Naive thymus-derived CD8-positive, alpha-beta T cell (primary cell): ENCODE measurements at regions not wholly inside any gene's neighbourhood (a gene's known extent, or its start where the extent isn't known, plus 50 kb on each side); places are given as distances from the start of the nearest gene placed in this dataset.

ENCODE experiments used
- ATAC-seq, 2 donors: fragments of 150-1000 bp; cut with Tn5 transposase in 1 of 2; sonication (Bioruptor Pico), chemical (Tn5 transposase) in 1 of 2; 1 replicate in 1 of 2; 2 replicates in 1 of 2; pipeline ENCODE4 v1.10.0; 2021; ENCODE audit warnings: mild to moderate bottlenecking in 2 of 2, moderate library complexity in 2 of 2
- POLR2A ChIA-PET: fragments of 350-600 bp; sonication (Branson Sonifier 250); formaldehyde crosslinking; loops from one replicate; lab custom pipeline; 2021; ENCODE audit warnings: antibody characterized with exemption; lab: Charles Lee
- DNase-seq, 10 donors: peaks; one replicate each; pipeline versions ENCODE4 v3.0.0 to v3.0.0-alpha.2; 2020 to 2022
- H3K27ac Mint-ChIP-seq, 10 donors: one replicate each; pipeline ENCODE4 v1.8.0; 2020 to 2022; ENCODE audit warnings: mild to moderate bottlenecking in 10 of 10, mixed read lengths in 10 of 10, moderate library complexity in 4 of 10, inconsistent platforms in 1 of 10
- H3K27me3 Mint-ChIP-seq, 5 donors: one replicate each; pipeline ENCODE4 v1.8.0; 2021 to 2022; ENCODE audit warnings: mixed read lengths in 5 of 5
- H3K36me3 Mint-ChIP-seq, 3 donors: one replicate each; pipeline ENCODE4 v1.8.0; 2020 to 2022; ENCODE audit warnings: mixed read lengths in 3 of 3, mild to moderate bottlenecking in 2 of 3, inconsistent platforms in 1 of 3
- H3K4me1 Mint-ChIP-seq, 4 donors: one replicate each; pipeline ENCODE4 v1.8.0; 2021 to 2022; ENCODE audit warnings: mixed read lengths in 4 of 4
- H3K4me3 Mint-ChIP-seq, 10 donors: one replicate each; pipeline ENCODE4 v1.8.0; 2020 to 2022; ENCODE audit warnings: mild to moderate bottlenecking in 10 of 10, mixed read lengths in 10 of 10, moderate library complexity in 6 of 10, inconsistent platforms in 1 of 10
- H3K9me3 Mint-ChIP-seq, 9 donors: one replicate each; pipeline ENCODE4 v1.8.0; 2020 to 2022; ENCODE audit warnings: mixed read lengths in 9 of 9, mild to moderate bottlenecking in 3 of 9, inconsistent platforms in 1 of 9, moderate library complexity in 1 of 9

DNA sequence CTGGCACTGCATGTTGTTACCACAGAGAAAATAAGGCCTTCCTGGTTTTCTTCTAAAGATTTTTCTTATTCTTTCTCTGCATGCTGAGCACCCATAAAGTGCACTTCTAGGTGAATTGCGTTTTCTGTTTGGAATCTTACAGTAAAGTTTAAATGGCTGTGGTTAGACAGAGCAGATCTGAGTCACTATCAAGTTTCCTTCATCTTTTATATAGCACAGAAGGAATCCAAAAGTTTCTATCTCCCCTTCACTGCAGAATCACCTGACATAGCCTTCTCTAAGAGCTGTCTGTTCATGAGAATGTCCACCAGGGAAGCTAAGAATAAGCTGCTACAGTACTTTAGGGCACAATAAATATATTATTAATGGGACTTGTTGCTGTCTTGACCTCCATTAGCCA is 455.5 kb upstream of the FAM241A start:
- POLR2A ChIA-PET, result no interaction called here
- peaks cover 0 to 16% (median 0%) of the 10 kb centered on the region in 9 donors for H3K9me3 Mint-ChIP-seq
- ATAC-seq, result no peak

GRCh38 chr4:111693758-111694157 is 451.5 kb upstream of the FAM241A start:
- no peak for DNase-seq
- POLR2A ChIA-PET, result no interaction called here
- no peak for ATAC-seq
- H3K9me3 Mint-ChIP-seq, result peaks cover 0 to 16% (median 0%) of the 10 kb centered on the region in 9 donors
- no peaks in the 10 kb centered on the region for H3K36me3 Mint-ChIP-seq
- H3K4me1 Mint-ChIP-seq, result no peaks in the 10 kb centered on the region
- H3K4me3 Mint-ChIP-seq, result no peak overlapping the region
- H3K27me3 Mint-ChIP-seq, result peaks cover 0 to 4% (median 0%) of the 10 kb centered on the region in 5 donors
- H3K27ac Mint-ChIP-seq, result no peak overlapping the region

More for the DNA sequence above, 455.5 kb upstream of the FAM241A start:
- Mint-ChIP-seq H3K4me1 (no peaks in the 10 kb centered on the region), H3K27me3 (peaks cover 0 to 4% (median 0%) of the 10 kb centered on the region in 5 donors), H3K4me3 (no peak overlapping the region), H3K27ac (no peak overlapping the region), H3K36me3 (no peaks in the 10 kb centered on the region)
- no peak for DNase-seq

GRCh38 chr4:111695677-111696076 is 449.6 kb upstream of the FAM241A start:
- no peak overlapping the region for H3K27ac Mint-ChIP-seq
- H3K4me1 Mint-ChIP-seq, result no peaks in the 10 kb centered on the region
- ATAC-seq (no peak), DNase-seq (no peak)
- H3K9me3 Mint-ChIP-seq, result peaks cover 0 to 16% (median 0%) of the 10 kb centered on the region in 9 donors
- H3K36me3 Mint-ChIP-seq, result no peaks in the 10 kb centered on the region
- POLR2A ChIA-PET, result no interaction called here
- no peak overlapping the region for H3K4me3 Mint-ChIP-seq
- peaks cover 0 to 4% (median 0%) of the 10 kb centered on the region in 5 donors for H3K27me3 Mint-ChIP-seq

DNA sequence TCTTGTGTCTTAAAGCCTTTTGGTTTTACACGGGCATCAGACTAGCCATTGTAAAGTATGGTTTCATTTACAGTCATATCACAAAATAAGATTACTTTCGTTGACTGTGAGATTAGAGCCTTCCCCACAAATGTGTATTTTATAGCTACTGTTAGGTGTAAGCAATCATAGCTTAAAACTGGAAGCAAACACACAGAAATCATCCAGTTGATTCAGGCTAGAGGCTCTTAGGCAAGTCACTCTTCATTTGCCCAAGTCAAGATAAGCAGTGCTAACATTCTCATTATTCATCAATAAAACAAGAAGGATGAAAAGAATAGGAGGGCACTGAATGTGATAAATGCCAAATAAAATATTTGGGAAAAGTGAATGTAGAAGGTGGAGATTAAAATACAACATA is 448.7 kb upstream of the FAM241A start:
- H3K9me3 Mint-ChIP-seq, result peaks cover 0 to 10% (median 0%) of the 10 kb centered on the region in 9 donors
- H3K4me1 Mint-ChIP-seq, result no peaks in the 10 kb centered on the region
- no peak overlapping the region for H3K27ac Mint-ChIP-seq
- ATAC-seq, result no peak
- H3K27me3 Mint-ChIP-seq, result peaks cover 0 to 4% (median 0%) of the 10 kb centered on the region in 5 donors
- H3K4me3 Mint-ChIP-seq, result no peak overlapping the region
- no peaks in the 10 kb centered on the region for H3K36me3 Mint-ChIP-seq
- no peak for DNase-seq
- POLR2A ChIA-PET, result no interaction called here

- peaks cover 0 to 1% (median 0%) of the 10 kb centered on the region in 5 donors for H3K27me3 Mint-ChIP-seq
- DNase-seq, result no peak
- peaks cover 0 to 2% (median 0%) of the 10 kb centered on the region in 9 donors for H3K9me3 Mint-ChIP-seq
- no peak for ATAC-seq
- H3K36me3 Mint-ChIP-seq, result no peaks in the 10 kb centered on the region
- no peak overlapping the region for H3K27ac Mint-ChIP-seq
- no peaks in the 10 kb centered on the region for H3K4me1 Mint-ChIP-seq
- POLR2A ChIA-PET, result no interaction called here
- H3K4me3 Mint-ChIP-seq, result no peak overlapping the region
Measured at GRCh38 chr4:111697176-111697942, 447.9 kb upstream of the FAM241A start.

GRCh38 chr4:111698361-111698760 is 446.9 kb upstream of the FAM241A start:
- Mint-ChIP-seq H3K4me1 (no peaks in the 10 kb centered on the region), H3K27ac (no peak overlapping the region), H3K4me3 (no peak overlapping the region), H3K9me3 (peaks cover 0 to 2% (median 0%) of the 10 kb centered on the region in 9 donors), H3K27me3 (peaks cover 0 to 1% (median 0%) of the 10 kb centered on the region in 5 donors), H3K36me3 (no peaks in the 10 kb centered on the region)
- ATAC-seq (no peak), DNase-seq (no peak)
- POLR2A ChIA-PET, result no interaction called here

DNA sequence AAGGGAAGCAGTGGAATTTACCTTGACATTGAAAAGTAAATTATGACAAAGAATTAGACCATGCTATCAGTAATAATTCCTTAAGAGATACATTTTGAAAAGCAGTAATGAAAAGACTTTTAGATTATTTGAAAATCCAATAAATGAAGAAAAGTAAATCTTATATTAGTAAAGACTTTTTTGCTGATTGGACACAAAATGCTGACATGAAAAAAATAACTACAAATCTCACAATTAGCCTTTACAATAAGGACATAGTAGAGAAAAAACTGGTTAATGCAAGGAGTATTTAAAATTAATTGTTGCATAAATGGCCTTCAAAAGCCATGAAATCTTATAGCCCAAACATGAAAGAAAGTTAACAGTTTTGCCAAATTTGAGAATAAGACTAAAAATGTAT is 446.1 kb upstream of the FAM241A start:
- POLR2A ChIA-PET, result no interaction called here
- H3K4me3 Mint-ChIP-seq, result no peak overlapping the region
- DNase-seq (no peak), ATAC-seq (no peak)
- H3K4me1 Mint-ChIP-seq, result no peaks in the 10 kb centered on the region
- peaks cover 0 to 1% (median 0%) of the 10 kb centered on the region in 5 donors for H3K27me3 Mint-ChIP-seq
- H3K9me3 Mint-ChIP-seq, result peaks cover 0 to 3% (median 0%) of the 10 kb centered on the region in 9 donors
- no peaks in the 10 kb centered on the region for H3K36me3 Mint-ChIP-seq
- no peak overlapping the region for H3K27ac Mint-ChIP-seq

DNA sequence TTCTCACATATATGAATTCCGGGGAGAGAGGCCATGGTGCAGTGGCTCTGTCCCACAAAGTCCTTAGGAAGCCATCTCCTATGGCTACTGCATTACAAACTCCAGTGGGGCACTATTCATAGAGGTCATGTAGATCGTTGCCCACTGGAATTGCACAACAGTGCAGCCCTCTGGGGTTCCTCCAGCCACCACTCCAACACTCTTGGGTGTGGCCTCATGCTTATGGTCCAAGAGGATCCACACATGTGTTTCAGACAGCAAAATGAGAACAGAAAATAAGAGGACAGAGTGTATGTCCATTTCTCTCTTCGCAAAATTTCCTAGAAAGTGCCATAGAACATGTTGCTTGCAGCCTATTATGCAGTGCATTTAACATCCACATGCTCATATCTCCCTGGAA is 444.2 kb upstream of the FAM241A start:
- no peak for DNase-seq
- Mint-ChIP-seq H3K27ac (no peak overlapping the region), H3K36me3 (no peaks in the 10 kb centered on the region), H3K4me1 (no peaks in the 10 kb centered on the region), H3K4me3 (no peak overlapping the region), H3K9me3 (peaks cover 0 to 2% (median 0%) of the 10 kb centered on the region in 9 donors), H3K27me3 (peaks cover 0 to 1% (median 0%) of the 10 kb centered on the region in 5 donors)
- POLR2A ChIA-PET, result no interaction called here
- ATAC-seq, result no peak

DNA sequence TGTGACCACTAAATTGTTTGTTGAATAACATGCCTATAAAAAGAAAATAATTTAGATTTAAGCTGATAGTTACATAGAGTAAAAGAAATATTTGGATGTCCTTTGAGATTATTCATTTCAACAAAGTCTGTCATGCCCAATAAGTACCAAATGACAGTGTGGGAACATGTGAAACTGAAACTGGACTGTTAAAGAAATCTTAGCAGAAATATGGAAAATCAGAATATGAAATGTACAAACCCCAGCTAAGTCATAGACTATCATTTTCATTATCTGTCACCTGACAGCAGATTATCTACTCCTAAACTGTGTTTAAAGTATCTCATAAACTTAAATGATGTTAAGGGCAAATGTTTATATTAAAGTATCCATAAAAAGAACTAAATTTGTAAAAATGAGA is 437.8 kb upstream of the FAM241A start:
- POLR2A ChIA-PET, result no interaction called here
- no peak for ATAC-seq
- H3K9me3 Mint-ChIP-seq, result peaks cover 0 to 2% (median 0%) of the 10 kb centered on the region in 9 donors

DNA sequence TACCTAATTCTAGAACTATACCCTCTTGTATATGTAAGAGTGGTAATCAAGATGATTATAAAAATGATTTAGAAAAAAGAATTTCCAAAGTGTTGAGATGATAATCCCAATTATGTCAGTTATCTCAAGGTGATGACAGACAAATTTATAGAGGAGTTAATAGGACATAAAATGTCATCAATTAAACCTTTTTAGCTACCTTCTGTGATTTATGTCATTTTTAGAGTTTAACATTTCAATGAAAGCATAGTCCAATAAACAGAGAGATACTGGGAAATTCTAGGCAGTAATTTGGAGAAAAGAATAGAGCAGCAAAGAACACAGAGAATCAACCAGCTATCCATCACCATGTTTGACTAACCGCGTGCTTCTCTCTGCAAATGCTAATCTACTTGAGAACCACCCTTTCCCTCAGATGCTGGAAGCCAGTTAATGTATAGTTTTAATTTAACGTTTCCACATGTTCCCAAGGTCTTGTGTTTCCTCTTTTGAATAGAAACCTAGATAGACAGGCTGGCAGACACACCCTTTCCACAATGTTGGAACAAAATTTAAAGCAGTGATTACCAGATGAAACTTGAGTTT is 433.1 kb upstream of the FAM241A start:
- DNase-seq, result no peak
- Mint-ChIP-seq H3K36me3 (no peaks in the 10 kb centered on the region), H3K27ac (no peak overlapping the region), H3K4me3 (no peak overlapping the region), H3K9me3 (no peaks in the 10 kb centered on the region), H3K4me1 (no peaks in the 10 kb centered on the region), H3K27me3 (no peaks in the 10 kb centered on the region)
- no peak for ATAC-seq
- POLR2A ChIA-PET, result no interaction called here

More for the DNA sequence above, 437.8 kb upstream of the FAM241A start:
- Mint-ChIP-seq H3K27me3 (no peaks in the 10 kb centered on the region), H3K27ac (no peak overlapping the region), H3K36me3 (no peaks in the 10 kb centered on the region), H3K4me1 (no peaks in the 10 kb centered on the region), H3K4me3 (no peak overlapping the region)
- no peak for DNase-seq

- H3K4me1 Mint-ChIP-seq, result no peaks in the 10 kb centered on the region
- H3K36me3 Mint-ChIP-seq, result no peaks in the 10 kb centered on the region
- no peak overlapping the region for H3K4me3 Mint-ChIP-seq
- ATAC-seq, result no peak
- no peaks in the 10 kb centered on the region for H3K27me3 Mint-ChIP-seq
- no peak overlapping the region for H3K27ac Mint-ChIP-seq
- POLR2A ChIA-PET, result no interaction called here
- DNase-seq, result no peak
- no peaks in the 10 kb centered on the region for H3K9me3 Mint-ChIP-seq
Measured at GRCh38 chr4:111713276-111713675, 432.0 kb upstream of the FAM241A start.

GRCh38 chr4:111717921-111718320 is 427.3 kb upstream of the FAM241A start:
- H3K27me3 Mint-ChIP-seq, result no peaks in the 10 kb centered on the region
- H3K36me3 Mint-ChIP-seq, result no peaks in the 10 kb centered on the region
- H3K4me3 Mint-ChIP-seq, result no peak overlapping the region
- H3K27ac Mint-ChIP-seq, result no peak overlapping the region
- peaks cover 0 to 3% (median 0%) of the 10 kb centered on the region in 9 donors for H3K9me3 Mint-ChIP-seq
- no peaks in the 10 kb centered on the region for H3K4me1 Mint-ChIP-seq
- no peak for ATAC-seq
- DNase-seq, result no peak
- POLR2A ChIA-PET, result no interaction called here

DNA sequence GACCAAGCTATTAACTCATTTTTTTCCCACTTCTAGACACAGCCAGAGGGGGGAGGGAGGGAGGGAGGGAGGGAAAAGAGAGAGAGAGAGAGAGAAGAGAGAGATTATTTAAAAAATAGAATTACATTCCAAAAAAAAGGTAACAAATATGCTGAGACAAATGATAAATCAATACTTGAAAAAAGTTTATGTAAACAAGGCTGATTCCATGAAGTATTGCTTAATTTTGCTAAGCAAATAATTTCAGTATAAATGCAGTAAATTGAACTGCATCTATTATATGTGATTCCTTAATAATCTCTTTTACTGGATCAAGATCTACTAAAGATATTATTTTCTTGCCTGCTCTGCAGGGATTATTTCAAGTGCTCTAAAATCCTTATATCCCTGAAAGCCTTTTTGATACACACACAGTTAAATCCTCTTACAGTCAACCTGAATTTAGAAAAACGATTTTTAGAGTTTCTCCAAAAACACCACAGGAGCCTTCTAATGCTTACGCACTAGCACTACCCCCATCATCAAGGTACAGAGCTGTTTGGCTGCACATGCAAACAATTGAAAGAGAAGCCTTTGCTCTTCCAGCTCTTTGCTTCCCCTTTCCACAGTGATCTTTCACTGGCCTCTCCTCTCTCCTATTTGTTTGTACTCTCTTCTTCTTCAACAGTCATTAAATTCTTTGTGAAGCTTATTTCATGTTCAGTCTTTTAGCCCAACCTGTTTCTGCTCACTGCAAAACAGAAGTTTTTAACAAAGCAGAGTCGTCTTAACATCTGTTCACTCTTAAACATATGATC is 426.3 kb upstream of the FAM241A start:
- ATAC-seq (no peak), DNase-seq (no peak)
- H3K4me1 Mint-ChIP-seq, result no peaks in the 10 kb centered on the region
- H3K9me3 Mint-ChIP-seq, result peaks cover 0 to 3% (median 0%) of the 10 kb centered on the region in 9 donors
- H3K4me3 Mint-ChIP-seq, result no peak overlapping the region
- no peaks in the 10 kb centered on the region for H3K36me3 Mint-ChIP-seq
- POLR2A ChIA-PET, result no interaction called here
- H3K27ac Mint-ChIP-seq, result no peak overlapping the region
- H3K27me3 Mint-ChIP-seq, result peaks cover 0 to 4% (median 0%) of the 10 kb centered on the region in 5 donors
